ENCODE measurements at regions not wholly inside any gene's neighbourhood (a gene's known extent, or its start where the extent isn't known, plus 50 kb on each side); places are given as distances from the start of the nearest gene placed in this dataset.

DNA sequence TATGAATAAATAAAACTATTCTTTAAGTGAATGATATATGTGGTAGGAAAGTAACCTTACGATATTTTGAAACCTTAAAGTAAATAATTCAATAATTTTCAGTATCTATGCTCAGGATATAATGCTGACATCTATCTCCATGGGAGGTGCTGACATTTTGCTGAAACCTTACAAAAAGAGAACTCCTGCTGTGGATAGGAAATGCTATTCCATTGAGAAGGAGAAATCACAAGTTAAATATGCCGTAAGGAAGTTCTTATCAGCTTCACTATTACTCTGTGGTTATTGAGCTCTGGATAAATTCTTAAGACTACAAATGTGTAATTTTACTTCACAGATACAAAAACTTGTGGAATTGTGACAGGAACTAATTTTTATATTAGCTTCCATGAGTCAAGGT is 722.1 kb downstream of the TMTC2 start:
- in situ Hi-C loops (cut with HindIII; ENCODE audit: low pct_unique_long_range_greater_than_20kb, low sequenced_read_pairs), result no loop called here
- DNase-seq (ENCODE audit: low read depth), result no peak

DNA sequence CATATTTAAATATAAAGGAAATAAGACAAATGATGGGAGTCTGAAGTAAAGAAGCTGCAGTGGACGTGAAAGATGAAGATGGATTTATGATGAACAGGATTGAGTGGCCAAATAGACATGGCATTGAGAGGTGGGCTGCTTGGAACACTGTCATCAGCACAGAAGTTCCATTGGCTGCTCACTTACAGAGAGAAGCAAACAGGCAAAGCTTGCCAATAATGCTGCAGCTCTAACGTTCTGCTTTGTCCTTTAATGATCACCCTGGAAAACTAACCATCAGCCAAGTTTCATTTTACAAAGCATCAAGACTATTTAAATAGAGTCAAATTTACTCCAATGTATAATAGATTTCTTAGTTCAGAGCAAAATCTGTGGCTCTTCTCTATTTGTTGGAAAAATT is 721.4 kb downstream of the TMTC2 start:
- in situ Hi-C loops (cut with HindIII; ENCODE audit: low pct_unique_long_range_greater_than_20kb, low sequenced_read_pairs), result no loop called here

DNA sequence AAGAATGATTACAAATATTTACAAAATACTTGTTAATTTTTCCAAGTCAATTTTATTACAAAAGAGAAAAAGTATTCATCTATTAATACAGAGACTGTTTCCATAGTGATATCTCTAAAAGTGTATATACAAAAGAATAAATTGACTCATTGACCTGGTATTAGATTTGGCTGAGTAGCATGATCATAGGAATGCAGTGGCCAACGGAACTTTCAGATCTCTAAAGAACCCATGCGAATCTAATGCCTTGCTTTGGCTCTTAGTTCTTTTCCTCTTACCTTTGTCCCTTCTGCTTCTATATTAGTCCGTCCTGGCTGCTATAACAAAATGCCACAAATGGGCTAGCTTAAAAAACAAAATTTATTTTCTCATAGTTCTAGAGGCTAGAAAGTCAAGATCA is 717.8 kb downstream of the TMTC2 start:
- in situ Hi-C loops (cut with HindIII; ENCODE audit: low pct_unique_long_range_greater_than_20kb, low sequenced_read_pairs), result no loop called here
- no peak for DNase-seq (ENCODE audit: low read depth)

More for the DNA sequence above, 721.4 kb downstream of the TMTC2 start:
- no peak for DNase-seq (ENCODE audit: low read depth)

DNA sequence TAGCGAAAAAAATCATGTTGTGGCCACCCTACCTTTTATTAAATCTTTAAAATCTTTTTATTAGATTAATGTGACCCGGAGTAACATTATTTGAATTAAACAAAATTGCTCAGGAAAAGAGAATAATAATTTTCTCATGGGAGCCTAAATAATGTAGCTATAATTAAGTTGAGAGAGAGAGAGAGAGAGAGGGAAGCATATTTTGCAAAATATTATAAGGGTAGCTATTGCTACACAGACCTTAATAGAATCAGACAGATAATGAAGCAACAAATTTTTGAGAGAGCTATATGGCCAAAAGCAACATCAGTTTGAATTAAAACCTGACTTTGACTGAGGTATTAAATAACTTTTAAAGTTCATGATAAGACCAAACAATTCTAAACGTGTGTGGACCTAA is 703.5 kb downstream of the TMTC2 start:
- in situ Hi-C loops (cut with HindIII; ENCODE audit: low pct_unique_long_range_greater_than_20kb, low sequenced_read_pairs), result no loop called here
- no peak for DNase-seq (ENCODE audit: low read depth)

DNA sequence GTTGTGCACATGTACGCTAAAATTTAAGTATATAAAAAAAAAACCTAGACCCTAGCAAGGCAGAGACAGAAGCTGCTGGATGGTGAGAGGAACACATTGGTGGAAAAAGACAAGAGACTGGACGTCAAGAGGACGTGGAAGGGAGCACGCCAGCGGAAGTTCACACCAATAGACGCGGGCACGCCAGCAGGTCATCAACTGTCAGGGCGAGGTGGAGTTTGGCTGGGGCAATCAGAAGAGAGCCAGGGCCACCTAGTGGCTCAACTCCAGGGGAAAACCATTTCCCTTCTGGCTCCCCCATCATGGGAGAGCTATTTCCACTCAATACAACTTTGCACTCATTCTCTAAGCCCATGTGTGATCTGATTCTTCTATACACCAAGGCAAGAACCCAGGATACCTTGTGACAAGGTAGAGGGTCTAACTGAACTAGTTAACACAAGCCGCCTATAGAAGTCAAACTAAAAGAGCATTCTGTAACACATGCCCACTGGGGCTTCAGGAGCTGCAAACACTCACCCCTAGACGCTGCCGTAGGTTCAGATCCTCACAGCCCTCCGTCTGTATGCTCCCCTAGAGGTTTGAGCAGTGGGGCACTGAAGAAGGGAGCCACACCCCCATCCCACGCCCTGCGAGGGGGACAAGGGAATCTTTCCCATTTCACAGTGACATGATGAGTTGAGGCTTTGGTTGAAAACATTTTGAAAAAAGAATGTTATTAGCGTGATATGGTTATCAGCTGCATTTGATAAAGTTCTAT is 702.7 kb downstream of the TMTC2 start:
- DNase-seq (ENCODE audit: low read depth), result no peak

DNA sequence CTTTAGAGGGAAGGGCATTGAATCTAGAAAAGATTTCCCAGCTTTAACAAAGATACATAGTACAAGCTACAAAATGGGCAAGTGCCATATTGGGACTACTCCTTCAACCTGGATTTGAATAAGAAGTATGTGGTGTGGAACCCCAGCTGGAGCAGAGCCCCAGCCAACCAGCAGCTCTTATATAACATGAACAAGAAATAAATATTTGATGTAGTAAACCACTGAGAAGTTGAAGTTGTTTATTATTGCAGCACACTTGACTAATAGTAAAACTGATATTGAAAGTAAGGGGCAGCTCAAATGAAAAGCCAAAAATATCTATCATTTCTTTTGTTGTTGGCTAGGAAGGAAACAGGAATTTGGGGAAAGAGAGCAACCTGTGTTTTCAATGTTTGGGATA is 701.8 kb downstream of the TMTC2 start:
- no peak for DNase-seq (ENCODE audit: low read depth)
- in situ Hi-C loops (cut with HindIII; ENCODE audit: low pct_unique_long_range_greater_than_20kb, low sequenced_read_pairs), result no loop called here

More for the DNA sequence above, 702.7 kb downstream of the TMTC2 start:
- in situ Hi-C loops (cut with HindIII; ENCODE audit: low pct_unique_long_range_greater_than_20kb, low sequenced_read_pairs), result no loop called here

DNA sequence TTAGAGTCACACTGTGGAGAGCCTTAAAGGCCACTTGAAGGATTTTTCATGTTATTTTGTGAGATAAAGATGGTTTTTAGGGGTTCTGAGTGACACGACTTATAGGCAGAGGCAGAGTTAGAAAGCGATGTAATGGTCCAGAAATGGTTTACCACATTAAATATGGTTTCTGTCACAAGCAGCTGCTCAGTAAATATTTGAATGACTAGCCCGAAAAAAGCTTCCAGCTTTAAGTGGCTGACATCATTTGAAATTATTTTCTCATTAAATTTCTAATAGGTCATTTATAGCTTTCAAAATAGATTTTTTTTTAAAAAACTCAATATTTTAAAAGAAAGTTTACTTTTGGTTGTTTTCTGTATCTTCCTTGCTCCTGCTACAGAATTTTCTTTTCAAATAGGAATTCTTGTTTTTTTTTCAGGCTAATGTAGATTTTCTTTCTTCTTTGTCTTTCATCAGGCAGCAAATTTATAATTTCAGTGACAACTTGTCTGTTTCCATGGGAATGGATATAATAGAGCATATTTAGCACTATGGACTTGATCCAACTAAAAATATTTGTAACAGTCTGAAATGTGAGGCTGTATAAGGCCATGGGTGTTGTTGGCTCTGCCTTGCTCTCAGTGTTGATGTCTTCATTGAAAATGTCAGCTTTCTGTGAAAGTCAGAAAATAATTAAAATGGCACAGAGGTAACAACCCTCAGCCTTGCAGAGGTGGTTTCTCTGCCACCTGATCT is 700.0 kb downstream of the TMTC2 start:
- in situ Hi-C loops (cut with HindIII; ENCODE audit: low pct_unique_long_range_greater_than_20kb, low sequenced_read_pairs), result no loop called here
- no peak for DNase-seq (ENCODE audit: low read depth)

DNA sequence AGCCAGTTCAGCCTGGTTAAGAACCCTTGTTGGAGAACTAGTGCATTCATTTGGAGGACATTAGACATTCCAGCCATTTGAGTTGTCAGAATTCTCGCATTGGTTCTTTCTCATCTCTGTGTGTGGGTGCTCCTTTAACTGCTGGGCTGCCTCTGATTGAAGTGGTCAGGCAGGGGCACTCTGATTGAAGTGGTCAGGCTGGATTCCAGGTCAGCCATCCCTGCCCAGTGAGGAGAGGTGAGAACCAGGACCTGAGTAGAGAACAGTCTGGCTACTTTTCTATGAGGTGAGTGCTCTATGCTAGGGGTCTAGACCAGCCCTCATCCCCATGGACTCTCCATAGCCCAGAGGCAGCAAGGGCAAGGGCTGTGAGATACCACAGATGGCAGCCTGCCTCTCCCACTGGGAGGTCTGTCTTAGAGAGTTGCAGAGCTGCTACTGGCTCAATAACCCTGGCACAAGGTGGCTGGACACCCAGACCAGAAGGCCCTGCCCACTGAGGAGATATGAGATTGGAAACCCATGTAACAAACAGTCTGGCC is 691.6 kb downstream of the TMTC2 start:
- DNase-seq (ENCODE audit: low read depth), result no peak
- in situ Hi-C loops (cut with HindIII; ENCODE audit: low pct_unique_long_range_greater_than_20kb, low sequenced_read_pairs), result no loop called here

DNA sequence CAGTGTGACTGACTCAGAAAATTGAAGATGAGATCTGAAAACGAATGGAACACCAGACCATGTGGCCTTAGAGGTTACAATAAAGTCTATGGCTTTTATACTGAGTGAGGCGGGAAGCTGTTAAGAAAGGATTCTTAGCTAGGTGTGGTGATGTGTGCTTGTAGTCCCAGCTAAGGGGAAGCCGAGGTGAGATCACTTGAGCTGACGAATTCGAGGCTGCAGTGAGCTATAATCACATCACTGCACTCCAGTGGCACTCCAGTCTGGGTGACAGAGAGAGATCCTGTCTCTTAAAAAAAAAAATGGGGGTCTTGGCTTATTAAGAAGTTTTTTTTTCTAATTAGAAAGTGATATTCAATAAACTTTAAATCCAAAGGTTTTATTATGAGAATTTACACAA is 678.6 kb downstream of the TMTC2 start:
- DNase-seq (ENCODE audit: low read depth), result no peak
- in situ Hi-C loops (cut with HindIII; ENCODE audit: low pct_unique_long_range_greater_than_20kb, low sequenced_read_pairs), result no loop called here

DNA sequence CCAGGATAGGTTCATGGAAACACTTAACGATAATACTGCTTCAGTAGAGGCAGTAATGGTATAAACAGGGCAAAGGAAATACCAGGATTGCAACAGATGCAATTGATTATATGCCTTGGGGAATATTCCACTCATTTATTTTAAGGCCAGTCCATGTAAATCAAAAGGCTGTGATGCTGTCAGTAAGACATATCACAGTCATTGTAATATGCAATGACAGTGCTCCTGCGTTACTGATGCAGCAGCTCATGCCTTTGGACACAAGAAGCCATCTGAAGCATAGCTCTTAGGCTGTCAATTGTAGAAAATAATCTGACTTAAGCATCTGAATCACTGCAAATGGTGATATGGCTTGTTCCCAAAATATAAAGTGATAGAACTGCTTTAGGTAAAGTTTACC is 674.8 kb downstream of the TMTC2 start:
- DNase-seq (ENCODE audit: low read depth), result no peak
- in situ Hi-C loops (cut with HindIII; ENCODE audit: low pct_unique_long_range_greater_than_20kb, low sequenced_read_pairs), result no loop called here

DNA sequence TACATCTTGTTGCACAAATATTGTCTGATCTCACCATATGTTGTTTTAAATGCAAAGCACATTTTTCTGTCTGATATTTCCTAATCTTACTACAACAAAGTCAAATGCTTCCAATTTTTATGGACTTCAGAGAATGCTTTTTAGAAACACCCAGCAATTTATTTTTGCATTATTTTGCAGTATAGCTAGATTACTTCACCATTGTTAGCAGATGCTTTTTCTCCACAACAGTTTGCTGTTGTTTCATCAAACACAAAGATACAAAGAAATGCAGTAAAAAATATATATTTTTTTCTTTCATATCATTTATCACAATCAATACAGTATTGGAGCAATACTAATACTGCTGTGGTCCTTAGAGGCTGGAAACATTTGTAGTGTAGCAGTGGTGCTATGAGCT is 674.4 kb downstream of the TMTC2 start:
- no peak for DNase-seq (ENCODE audit: low read depth)
- in situ Hi-C loops (cut with HindIII; ENCODE audit: low pct_unique_long_range_greater_than_20kb, low sequenced_read_pairs), result no loop called here

DNA sequence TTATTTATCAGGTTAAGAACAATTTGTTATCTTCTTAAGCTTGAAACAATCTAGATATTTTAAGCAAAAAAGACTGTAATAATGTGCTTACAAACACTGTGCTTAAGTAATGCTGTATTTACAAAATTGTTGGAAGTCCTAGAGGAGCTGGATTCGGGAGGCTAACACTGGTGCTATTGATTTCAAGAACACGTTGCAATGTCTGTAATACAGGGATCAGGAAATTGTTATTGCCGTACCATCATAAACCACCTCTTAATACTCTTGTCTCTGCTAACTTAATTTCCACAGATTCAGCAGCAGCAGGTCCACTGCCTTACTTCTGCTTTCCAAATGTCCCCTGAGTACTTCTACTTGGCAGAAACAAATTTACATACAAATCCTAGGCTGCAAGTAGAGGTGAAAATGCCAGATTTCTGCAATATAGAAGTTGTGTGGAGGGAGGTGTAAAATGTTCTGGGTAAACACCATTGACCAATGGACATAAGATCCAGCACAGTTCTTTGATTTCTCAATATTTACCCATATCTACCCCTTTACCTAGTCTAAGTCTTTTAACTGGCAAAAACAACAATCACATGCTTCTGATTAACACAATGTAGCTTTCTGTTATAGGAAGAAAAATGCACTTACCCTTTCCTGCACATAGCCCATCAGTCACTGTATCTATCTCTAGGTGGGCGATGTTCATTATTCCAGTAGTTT is 663.4 kb downstream of the TMTC2 start:
- in situ Hi-C loops (cut with HindIII; ENCODE audit: low pct_unique_long_range_greater_than_20kb, low sequenced_read_pairs), result no loop called here
- DNase-seq (ENCODE audit: low read depth), result no peak

DNA sequence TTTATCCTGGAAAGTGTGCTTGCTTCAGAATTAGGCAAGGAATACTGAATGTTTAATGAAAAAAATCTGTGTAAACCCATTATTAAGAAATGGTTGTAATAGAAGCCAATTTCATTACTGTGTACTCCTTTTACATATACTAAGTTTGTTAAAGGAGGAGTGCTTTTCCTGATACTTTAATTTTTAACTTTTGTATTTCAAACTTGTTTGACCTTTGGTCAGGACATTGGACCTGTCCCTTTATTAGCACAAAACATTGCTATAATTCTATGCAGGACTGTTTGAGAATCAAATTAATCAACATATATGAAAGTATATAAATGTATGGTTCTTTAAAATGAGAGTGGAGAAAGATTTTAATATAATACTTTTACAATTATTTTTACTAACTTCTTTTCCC is 659.6 kb downstream of the TMTC2 start:
- DNase-seq (ENCODE audit: low read depth), result no peak
- in situ Hi-C loops (cut with HindIII; ENCODE audit: low pct_unique_long_range_greater_than_20kb, low sequenced_read_pairs), result no loop called here

DNA sequence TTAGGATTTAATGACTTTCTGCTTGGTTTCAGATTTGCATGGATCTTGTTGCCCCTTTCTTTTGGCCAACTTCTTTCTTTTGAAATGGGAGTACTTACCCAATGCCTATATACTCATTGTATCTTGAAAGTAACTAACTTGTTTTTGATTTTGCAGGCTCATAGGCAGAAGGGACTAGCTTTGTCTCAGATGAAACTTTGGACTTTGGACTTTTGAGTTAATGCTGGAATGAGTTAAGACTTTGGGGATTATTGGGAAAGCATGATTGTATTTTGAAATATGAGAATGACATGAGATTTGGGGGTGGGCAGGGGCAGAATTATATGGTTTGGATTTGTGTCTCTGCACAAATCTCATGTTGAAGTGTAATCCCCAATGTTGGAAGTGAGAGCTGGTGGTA is 657.1 kb downstream of the TMTC2 start:
- no peak for DNase-seq (ENCODE audit: low read depth)
- in situ Hi-C loops (cut with HindIII; ENCODE audit: low pct_unique_long_range_greater_than_20kb, low sequenced_read_pairs), result no loop called here

DNA sequence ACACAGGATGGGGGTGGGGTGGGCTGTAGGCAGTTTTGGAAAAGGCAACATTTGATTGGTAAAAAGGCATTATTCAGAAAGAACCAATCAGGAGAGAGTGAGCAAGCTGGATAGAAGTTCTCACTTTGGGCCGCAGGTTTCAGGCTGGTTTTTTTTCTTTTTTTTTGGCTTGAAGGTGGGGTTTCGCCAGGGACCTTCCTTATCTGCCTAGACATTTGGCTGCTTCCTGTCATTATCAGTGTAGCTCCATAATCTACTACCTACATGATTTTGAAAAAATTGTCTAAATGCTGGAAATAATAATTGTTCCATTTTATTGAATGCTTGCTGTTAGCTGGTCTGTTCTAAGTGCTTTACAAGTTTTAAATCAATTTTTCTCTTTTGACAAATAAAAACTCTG is 649.0 kb downstream of the TMTC2 start:
- in situ Hi-C loops (cut with HindIII; ENCODE audit: low pct_unique_long_range_greater_than_20kb, low sequenced_read_pairs), result no loop called here
- no peak for DNase-seq (ENCODE audit: low read depth)

DNA sequence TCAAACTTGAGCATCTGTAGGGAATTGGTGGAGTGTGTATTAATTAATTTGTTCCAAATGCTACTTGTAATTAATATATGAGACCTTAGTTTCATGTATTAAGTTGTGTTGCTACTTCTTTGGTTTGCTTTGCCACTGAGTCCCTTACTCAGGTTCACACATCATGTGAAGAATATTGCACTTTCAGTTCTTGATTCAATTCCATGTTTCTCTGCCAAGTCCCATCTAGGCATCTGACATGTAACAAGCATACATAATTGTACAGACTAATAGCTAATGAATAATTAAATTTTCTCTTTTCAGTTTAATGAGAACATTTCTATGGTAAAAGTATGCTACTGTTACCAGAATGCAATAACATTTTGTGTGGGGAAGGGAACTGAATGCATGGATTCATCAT is 640.0 kb downstream of the TMTC2 start:
- in situ Hi-C loops (cut with HindIII; ENCODE audit: low pct_unique_long_range_greater_than_20kb, low sequenced_read_pairs), result no loop called here
- no peak for DNase-seq (ENCODE audit: low read depth)

DNA sequence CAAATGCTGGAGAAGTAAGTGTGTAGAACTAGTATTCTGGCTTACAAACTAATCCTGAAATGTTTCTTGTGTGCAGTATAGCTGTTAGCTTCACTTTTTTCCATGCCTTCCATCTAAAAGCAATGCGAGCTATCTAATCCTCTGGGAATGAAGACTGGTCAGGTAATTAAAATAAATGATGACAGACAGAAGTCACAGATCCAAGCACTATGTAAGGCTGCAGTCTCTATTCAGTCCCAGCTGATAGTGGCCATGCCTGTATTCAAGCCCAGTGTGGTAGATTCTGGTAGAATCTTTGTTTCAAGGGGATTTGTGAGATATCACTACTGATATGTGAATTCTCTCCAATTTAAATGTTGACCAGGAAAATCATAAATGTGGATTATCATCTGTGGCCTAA is 637.2 kb downstream of the TMTC2 start:
- DNase-seq (ENCODE audit: low read depth), result no peak
- in situ Hi-C loops (cut with HindIII; ENCODE audit: low pct_unique_long_range_greater_than_20kb, low sequenced_read_pairs), result no loop called here

DNA sequence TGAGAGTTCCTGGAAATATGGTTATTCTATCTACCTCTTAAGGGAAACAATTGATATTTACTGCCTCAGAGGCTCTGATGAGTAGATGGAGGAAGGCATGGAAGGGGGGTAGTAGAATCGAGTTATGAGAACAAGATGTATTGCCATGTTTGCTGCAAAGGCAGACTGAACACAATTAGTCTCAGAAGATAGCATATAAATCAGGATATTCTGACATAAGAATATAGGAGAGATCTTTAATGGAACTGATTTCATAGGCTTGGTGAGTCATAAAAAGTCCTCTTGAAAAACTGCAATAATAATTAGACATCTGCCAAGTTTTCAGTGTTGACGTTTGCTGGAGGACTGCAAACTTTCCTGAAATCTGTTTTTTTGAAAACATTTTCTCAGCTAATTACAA is 636.1 kb downstream of the TMTC2 start:
- DNase-seq (ENCODE audit: low read depth), result no peak
- in situ Hi-C loops (cut with HindIII; ENCODE audit: low pct_unique_long_range_greater_than_20kb, low sequenced_read_pairs), result no loop called here

DNA sequence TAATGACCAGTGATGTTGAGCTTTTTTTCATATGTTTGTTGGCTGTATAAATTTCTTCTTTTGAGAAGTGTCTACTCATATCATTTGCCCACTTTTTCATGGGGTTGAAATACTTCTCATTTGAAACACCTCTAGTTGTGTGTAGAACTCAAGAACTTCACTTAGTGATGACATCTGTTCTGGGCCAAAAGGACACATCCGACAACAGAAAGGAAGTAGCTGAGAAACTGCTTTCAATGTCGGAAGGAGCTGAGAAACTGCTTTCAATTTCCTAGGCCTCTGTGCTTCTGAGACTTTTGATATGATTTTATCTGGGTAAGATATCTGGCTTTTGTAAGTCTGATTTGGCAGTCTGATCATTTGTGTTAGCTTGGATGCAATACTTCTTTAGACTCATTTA is 635.3 kb downstream of the TMTC2 start:
- no peak for DNase-seq (ENCODE audit: low read depth)
- in situ Hi-C loops (cut with HindIII; ENCODE audit: low pct_unique_long_range_greater_than_20kb, low sequenced_read_pairs), result no loop called here
